ENCODE measurements at regions not wholly inside any gene's neighbourhood (a gene's known extent, or its start where the extent isn't known, plus 50 kb on each side); places are given as distances from the start of the nearest gene placed in this dataset.

GRCh38 chr2:239569401-239570090, 168.7 kb upstream of the HDAC4 start:
- TF ChIP-seq CTCF (IDR thresholded peaks at IDR 0.05) (no peak), ZFX (IDR thresholded peaks at IDR 0.05; ENCODE audit: borderline replicate concordance) (no peak)

Measured in 22Rv1 (cell line).